ENCODE measurements at regions not wholly inside any gene's neighbourhood (a gene's known extent, or its start where the extent isn't known, plus 50 kb on each side); places are given as distances from the start of the nearest gene placed in this dataset.

- TF ChIP-seq POLR2A (IDR thresholded peaks at IDR 0.05; ENCODE audit: low read length): no peak
- TF ChIP-seq GATA1 (IDR thresholded peaks at IDR 0.05; ENCODE audit: low read depth, low read length): no peak
Observed at GRCh38 chr2:123051136-123051535, 974.0 kb upstream of the CNTNAP5 start.
